OCI-LY3 (cell line): ENCODE measurements at regions not wholly inside any gene's neighbourhood (a gene's known extent, or its start where the extent isn't known, plus 50 kb on each side); places are given as distances from the start of the nearest gene placed in this dataset.

Experiments
- EZH2phosphoT487 ChIP-seq: fragments of 200-600 bp; shearing (Covaris generic); IDR thresholded peaks from 2 replicates; pipeline ENCODE4 v1.6.1; 2018; ENCODE audit warnings: antibody characterized with exemption, mixed run types, low read depth
- TF ChIP-seq, protein P1 (sequence below): fragments of 200-600, 300-600 bp; sonication (generic); IDR thresholded peaks from 2 replicates; pipeline ENCODE4 v1.5.1; 2014; ENCODE audit warnings: antibody characterized with exemption, low read length, low read depth

DNA sequence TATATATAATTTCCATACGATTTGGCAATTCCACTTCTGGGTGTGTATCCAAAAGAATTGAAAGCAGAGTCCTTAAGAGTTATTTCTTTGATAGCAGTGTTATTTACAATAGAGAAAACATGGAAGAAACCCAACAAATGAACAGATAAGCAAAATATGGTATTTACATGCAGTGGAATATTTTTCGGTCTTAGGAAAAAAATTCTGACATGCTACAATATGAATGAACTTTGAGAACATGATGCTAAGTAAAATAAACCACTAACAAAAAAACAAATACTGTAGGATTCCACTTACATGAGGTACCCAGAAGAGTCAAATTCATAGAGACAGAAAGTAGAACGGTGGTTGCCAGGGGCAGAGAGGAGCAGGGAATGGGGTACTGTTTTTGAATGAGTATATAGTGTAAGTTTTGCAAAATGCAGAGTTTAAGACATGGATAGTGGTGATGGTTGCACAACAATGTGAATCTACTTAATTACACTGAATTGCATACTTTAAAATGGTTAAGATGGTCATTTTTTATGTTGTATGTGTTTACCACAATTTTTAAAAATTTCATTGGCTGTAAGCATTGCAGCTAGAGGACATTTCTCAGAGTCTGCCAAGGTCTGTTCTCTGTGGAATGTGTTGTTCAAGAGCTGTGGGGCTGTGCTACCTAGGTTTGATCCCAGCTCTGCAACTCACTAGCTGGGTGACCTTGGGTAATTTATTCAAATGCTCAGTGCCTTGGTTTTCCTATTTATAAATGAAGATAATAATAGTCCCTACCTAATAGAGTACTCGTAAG lies 122.1 kb downstream of the MEX3B start:
- TF ChIP-seq, protein P1, sequence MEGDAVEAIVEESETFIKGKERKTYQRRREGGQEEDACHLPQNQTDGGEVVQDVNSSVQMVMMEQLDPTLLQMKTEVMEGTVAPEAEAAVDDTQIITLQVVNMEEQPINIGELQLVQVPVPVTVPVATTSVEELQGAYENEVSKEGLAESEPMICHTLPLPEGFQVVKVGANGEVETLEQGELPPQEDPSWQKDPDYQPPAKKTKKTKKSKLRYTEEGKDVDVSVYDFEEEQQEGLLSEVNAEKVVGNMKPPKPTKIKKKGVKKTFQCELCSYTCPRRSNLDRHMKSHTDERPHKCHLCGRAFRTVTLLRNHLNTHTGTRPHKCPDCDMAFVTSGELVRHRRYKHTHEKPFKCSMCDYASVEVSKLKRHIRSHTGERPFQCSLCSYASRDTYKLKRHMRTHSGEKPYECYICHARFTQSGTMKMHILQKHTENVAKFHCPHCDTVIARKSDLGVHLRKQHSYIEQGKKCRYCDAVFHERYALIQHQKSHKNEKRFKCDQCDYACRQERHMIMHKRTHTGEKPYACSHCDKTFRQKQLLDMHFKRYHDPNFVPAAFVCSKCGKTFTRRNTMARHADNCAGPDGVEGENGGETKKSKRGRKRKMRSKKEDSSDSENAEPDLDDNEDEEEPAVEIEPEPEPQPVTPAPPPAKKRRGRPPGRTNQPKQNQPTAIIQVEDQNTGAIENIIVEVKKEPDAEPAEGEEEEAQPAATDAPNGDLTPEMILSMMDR = no peak
- no peak for TF ChIP-seq EZH2phosphoT487
